ENCODE measurements at regions not wholly inside any gene's neighbourhood (a gene's known extent, or its start where the extent isn't known, plus 50 kb on each side); places are given as distances from the start of the nearest gene placed in this dataset.

DNA sequence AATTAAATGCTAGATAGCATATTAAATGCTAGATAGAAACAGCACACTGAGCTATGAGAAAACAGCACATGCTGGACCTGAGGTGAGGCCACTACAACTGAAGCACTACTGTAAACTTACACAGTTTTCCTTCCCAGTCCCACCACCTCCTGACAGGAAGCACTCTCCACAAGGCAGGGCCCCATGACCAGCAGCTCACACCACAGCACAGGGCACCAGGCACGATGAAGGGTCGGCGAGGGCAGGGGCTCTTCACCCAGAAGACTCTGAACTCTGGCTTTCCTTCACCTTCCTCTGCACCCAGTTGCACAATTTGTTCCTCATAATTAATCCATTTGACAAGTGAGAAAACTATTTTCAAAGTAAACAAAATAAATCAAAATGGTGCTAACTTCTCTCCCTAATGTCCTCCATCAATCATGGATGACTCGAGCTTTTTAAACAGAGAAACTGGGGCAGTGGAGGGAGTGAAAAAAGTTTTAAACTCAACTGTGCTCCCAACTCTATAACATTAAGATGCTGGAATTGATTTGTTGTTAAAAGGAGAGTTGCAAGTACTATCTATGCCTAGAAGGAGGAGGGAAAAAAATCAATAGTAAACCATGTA, 568.7 kb downstream of the UQCRFS1 start:
- TF ChIP-seq MEF2A (IDR thresholded peaks at IDR 0.05; ENCODE audit: insufficient read depth, low read depth, low read length) (no peak), POLR2A (IDR thresholded peaks at IDR 0.05; ENCODE audit: low read depth, low read length) (no peak), SMC3 (IDR thresholded peaks at IDR 0.05; ENCODE audit: borderline replicate concordance, low read length) (no peak), MAX (IDR thresholded peaks at IDR 0.05; ENCODE audit: low read depth, low read length) (no peak), CREB1 (IDR thresholded peaks at IDR 0.05; ENCODE audit: low read depth) (no peak)
- TF ChIP-seq, protein P1, sequence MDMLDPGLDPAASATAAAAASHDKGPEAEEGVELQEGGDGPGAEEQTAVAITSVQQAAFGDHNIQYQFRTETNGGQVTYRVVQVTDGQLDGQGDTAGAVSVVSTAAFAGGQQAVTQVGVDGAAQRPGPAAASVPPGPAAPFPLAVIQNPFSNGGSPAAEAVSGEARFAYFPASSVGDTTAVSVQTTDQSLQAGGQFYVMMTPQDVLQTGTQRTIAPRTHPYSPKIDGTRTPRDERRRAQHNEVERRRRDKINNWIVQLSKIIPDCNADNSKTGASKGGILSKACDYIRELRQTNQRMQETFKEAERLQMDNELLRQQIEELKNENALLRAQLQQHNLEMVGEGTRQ (IDR thresholded peaks at IDR 0.05; ENCODE audit: borderline replicate concordance, low read depth, low read length) = no peak
